Effector memory CD8-positive, alpha-beta T cell (primary cell): ENCODE measurements at regions not wholly inside any gene's neighbourhood (a gene's known extent, or its start where the extent isn't known, plus 50 kb on each side); places are given as distances from the start of the nearest gene placed in this dataset.

Source experiments
- ATAC-seq: fragments of 150-1000 bp; cut with Tn5 transposase; replicated peaks from 2 replicates; pipeline ENCODE4 v1.10.0; 2021; ENCODE audit warnings: mild to moderate bottlenecking, moderate library complexity
- DNase-seq, 3 experiments: peaks; one replicate each; pipeline ENCODE4 v3.0.0; 2021
- H3K27ac Mint-ChIP-seq, 2 donors: one replicate each; pipeline ENCODE4 v1.8.0; 2022; ENCODE audit warnings: mild to moderate bottlenecking in 2 of 2, mixed read lengths in 2 of 2, moderate library complexity in 2 of 2
- H3K27me3 Mint-ChIP-seq, 2 donors: one replicate each; pipeline ENCODE4 v1.8.0; 2022; ENCODE audit warnings: mixed read lengths in 2 of 2
- H3K36me3 Mint-ChIP-seq: one replicate; pipeline ENCODE4 v1.8.0; 2022; ENCODE audit warnings: mild to moderate bottlenecking, moderate library complexity, mixed read lengths; ENCODE audit not compliant: insufficient read depth
- H3K4me1 Mint-ChIP-seq, 2 donors: one replicate each; pipeline ENCODE4 v1.8.0; 2022; ENCODE audit warnings: low read depth in 2 of 2, mixed read lengths in 2 of 2
- H3K4me3 Mint-ChIP-seq, 2 donors: one replicate each; pipeline ENCODE4 v1.8.0; 2022; ENCODE audit warnings: mild to moderate bottlenecking in 2 of 2, mixed read lengths in 2 of 2, moderate library complexity in 2 of 2
- H3K9me3 Mint-ChIP-seq, 2 donors: one replicate each; pipeline ENCODE4 v1.8.0; 2022; ENCODE audit warnings: mixed read lengths in 2 of 2

- Mint-ChIP-seq H3K9me3 (no peaks in the 10 kb centered on the region), H3K4me1 (peaks cover 12 to 24% of the 10 kb centered on the region in 2 donors), H3K27me3 (peaks cover 0 to 5% of the 10 kb centered on the region in 2 donors), H3K36me3 (peaks cover 6% of the 10 kb centered on the region), H3K4me3 (peak overlapping the region in 1 of 2 donors; percentile 81), H3K27ac (no peak overlapping the region)
- ATAC-seq = no peak
- DNase-seq = no peak
Measured at GRCh38 chr6:134632024-134632423, 314.1 kb upstream of the SGK1 start.

- Mint-ChIP-seq H3K27me3 (peaks cover 0 to 5% of the 10 kb centered on the region in 2 donors), H3K36me3 (peaks cover 6% of the 10 kb centered on the region), H3K4me3 (no peak overlapping the region), H3K9me3 (no peaks in the 10 kb centered on the region), H3K4me1 (peaks cover 12 to 24% of the 10 kb centered on the region in 2 donors), H3K27ac (no peak overlapping the region)
- ATAC-seq = no peak
- DNase-seq = no peak
Measured at GRCh38 chr6:134631398-134631924, 313.5 kb upstream of the SGK1 start.

GRCh38 chr6:134630508-134631121, 312.7 kb upstream of the SGK1 start:
- peaks cover 12 to 24% of the 10 kb centered on the region in 2 donors for H3K4me1 Mint-ChIP-seq
- peak overlapping the region in 1 of 2 donors; percentile 20 for H3K4me3 Mint-ChIP-seq
- ATAC-seq (peak; percentile 32), DNase-seq (no peak)
- H3K27ac Mint-ChIP-seq = no peak overlapping the region
- H3K36me3 Mint-ChIP-seq = peaks cover 6% of the 10 kb centered on the region
- peaks cover 0 to 5% of the 10 kb centered on the region in 2 donors for H3K27me3 Mint-ChIP-seq
- H3K9me3 Mint-ChIP-seq = no peaks in the 10 kb centered on the region

DNA sequence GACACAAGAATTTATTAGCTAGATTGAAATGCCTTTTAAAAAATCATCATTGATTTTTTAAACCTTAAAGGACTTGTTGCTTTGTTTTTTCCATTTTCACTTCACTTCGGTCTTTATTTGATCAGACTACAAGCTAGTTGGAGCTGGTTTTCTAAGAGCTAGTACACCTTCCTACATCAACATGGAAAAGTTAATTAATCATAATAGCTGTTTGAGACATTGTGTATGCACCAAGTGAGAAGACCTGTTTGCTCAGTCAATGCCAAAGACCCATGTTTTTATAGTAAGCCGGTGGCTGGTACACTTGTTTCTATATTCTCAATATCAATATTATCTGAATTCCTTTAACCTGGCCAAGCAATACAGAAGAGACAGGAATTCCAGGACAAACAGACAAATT, 310.2 kb upstream of the SGK1 start:
- Mint-ChIP-seq H3K36me3 (peaks cover 4% of the 10 kb centered on the region), H3K9me3 (no peaks in the 10 kb centered on the region)
- ATAC-seq = no peak

GRCh38 chr6:134627707-134628106, 309.8 kb upstream of the SGK1 start:
- Mint-ChIP-seq H3K9me3 (no peaks in the 10 kb centered on the region), H3K36me3 (no peaks in the 10 kb centered on the region), H3K27me3 (peaks cover 5 to 14% of the 10 kb centered on the region in 2 donors), H3K4me3 (no peak overlapping the region), H3K27ac (no peak overlapping the region), H3K4me1 (peaks cover 5 to 16% of the 10 kb centered on the region in 2 donors)
- DNase-seq (no peak), ATAC-seq (no peak)

More for the DNA sequence above, 310.2 kb upstream of the SGK1 start:
- no peak for DNase-seq
- no peak overlapping the region for H3K27ac Mint-ChIP-seq
- peaks cover 5 to 13% of the 10 kb centered on the region in 2 donors for H3K27me3 Mint-ChIP-seq
- peaks cover 10 to 21% of the 10 kb centered on the region in 2 donors for H3K4me1 Mint-ChIP-seq
- H3K4me3 Mint-ChIP-seq = no peak overlapping the region

DNA sequence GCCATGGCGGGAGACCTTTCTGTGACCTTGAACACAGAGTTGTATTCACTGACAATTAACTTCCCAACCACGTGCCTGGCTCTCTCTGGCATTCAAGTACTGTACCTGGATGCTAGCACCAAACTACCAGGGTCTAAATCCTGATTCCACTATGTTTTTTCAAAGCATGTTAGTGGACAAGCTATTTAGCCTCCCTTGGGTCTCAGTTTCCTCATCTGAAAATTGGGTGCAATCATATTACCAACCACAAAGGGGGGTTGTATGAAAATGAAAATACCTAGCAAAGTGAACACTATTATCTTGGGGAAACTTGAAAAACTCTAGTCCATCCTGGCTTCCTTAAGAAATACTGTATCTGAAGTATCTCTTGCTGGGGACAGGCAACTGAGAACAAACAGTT, 308.7 kb upstream of the SGK1 start:
- Mint-ChIP-seq H3K36me3 (no peaks in the 10 kb centered on the region), H3K27me3 (peaks cover 5 to 14% of the 10 kb centered on the region in 2 donors), H3K9me3 (no peaks in the 10 kb centered on the region), H3K4me3 (no peak overlapping the region), H3K27ac (no peak overlapping the region), H3K4me1 (peaks cover 4 to 8% of the 10 kb centered on the region in 2 donors)
- no peak for DNase-seq
- no peak for ATAC-seq

DNA sequence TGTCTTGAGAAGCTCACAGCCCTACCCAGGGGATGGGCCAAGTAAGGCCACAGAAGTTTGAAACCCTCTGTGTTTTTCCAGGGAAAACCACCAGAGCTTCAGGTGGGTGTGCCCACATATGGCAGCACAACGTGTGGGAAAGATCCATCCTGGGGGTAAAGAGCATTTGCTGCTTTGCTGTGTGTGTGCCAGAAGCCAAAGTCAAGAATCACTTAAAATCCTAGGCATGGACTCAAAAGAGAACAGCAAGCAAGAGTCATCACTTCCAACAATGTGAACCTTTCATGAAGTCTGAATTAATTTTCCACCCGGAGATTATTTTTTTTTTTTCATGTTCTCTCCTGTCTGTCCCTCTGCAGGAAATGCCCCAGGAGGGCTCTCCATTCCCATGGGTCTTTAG, 308.2 kb upstream of the SGK1 start:
- Mint-ChIP-seq H3K36me3 (no peaks in the 10 kb centered on the region), H3K4me3 (no peak overlapping the region), H3K4me1 (peaks cover 3 to 4% of the 10 kb centered on the region in 2 donors), H3K27me3 (peaks cover 5 to 14% of the 10 kb centered on the region in 2 donors), H3K27ac (no peak overlapping the region), H3K9me3 (no peaks in the 10 kb centered on the region)
- no peak for ATAC-seq
- DNase-seq = no peak

- H3K27me3 Mint-ChIP-seq = peaks cover 6 to 14% of the 10 kb centered on the region in 2 donors
- no peaks in the 10 kb centered on the region for H3K36me3 Mint-ChIP-seq
- no peak overlapping the region for H3K4me3 Mint-ChIP-seq
- no peaks in the 10 kb centered on the region for H3K4me1 Mint-ChIP-seq
- H3K9me3 Mint-ChIP-seq = no peaks in the 10 kb centered on the region
- no peak for ATAC-seq
- H3K27ac Mint-ChIP-seq = no peak overlapping the region
- DNase-seq = no peak
Measured at GRCh38 chr6:134624781-134625180, 306.9 kb upstream of the SGK1 start.

DNA sequence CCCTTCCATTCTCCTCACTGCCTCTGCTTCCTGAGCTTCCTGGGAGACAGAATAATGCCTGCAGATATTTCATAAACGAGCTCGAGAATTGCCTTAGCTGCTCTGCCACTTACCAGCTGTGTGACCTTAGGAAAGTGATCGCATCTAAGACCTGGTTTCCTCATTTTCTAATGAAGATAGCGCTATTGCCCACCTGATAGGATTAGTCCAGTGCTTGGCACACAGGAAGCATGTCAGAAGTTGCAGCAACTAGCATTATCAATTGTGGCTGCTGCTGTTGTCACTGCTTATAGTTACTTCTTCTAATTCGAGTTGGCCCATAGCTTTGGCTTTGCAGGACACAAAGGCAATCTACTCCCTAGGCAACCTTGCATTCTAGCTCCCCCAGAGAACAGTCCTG, 305.5 kb upstream of the SGK1 start:
- H3K4me1 Mint-ChIP-seq = peaks cover 3 to 4% of the 10 kb centered on the region in 2 donors
- H3K36me3 Mint-ChIP-seq = no peaks in the 10 kb centered on the region
- peaks cover 12 to 27% of the 10 kb centered on the region in 2 donors for H3K27me3 Mint-ChIP-seq
- no peak overlapping the region for H3K4me3 Mint-ChIP-seq
- ATAC-seq = no peak
- no peak for DNase-seq
- no peaks in the 10 kb centered on the region for H3K9me3 Mint-ChIP-seq
- no peak overlapping the region for H3K27ac Mint-ChIP-seq

GRCh38 chr6:134622382-134623173, 304.7 kb upstream of the SGK1 start:
- H3K27me3 Mint-ChIP-seq = peaks cover 18 to 35% of the 10 kb centered on the region in 2 donors
- DNase-seq (no peak), ATAC-seq (no peak)
- no peak overlapping the region for H3K4me3 Mint-ChIP-seq
- H3K27ac Mint-ChIP-seq = no peak overlapping the region
- peaks cover 3 to 4% of the 10 kb centered on the region in 2 donors for H3K4me1 Mint-ChIP-seq
- H3K9me3 Mint-ChIP-seq = no peaks in the 10 kb centered on the region
- H3K36me3 Mint-ChIP-seq = no peaks in the 10 kb centered on the region

GRCh38 chr6:134621858-134622257, 303.9 kb upstream of the SGK1 start:
- Mint-ChIP-seq H3K36me3 (no peaks in the 10 kb centered on the region), H3K27ac (no peak overlapping the region), H3K4me3 (no peak overlapping the region), H3K27me3 (peaks cover 21 to 39% of the 10 kb centered on the region in 2 donors), H3K9me3 (no peaks in the 10 kb centered on the region), H3K4me1 (peaks cover 3 to 4% of the 10 kb centered on the region in 2 donors)
- DNase-seq (no peak), ATAC-seq (no peak)

- H3K4me3 Mint-ChIP-seq = no peak overlapping the region
- no peaks in the 10 kb centered on the region for H3K9me3 Mint-ChIP-seq
- ATAC-seq (no peak), DNase-seq (no peak)
- no peaks in the 10 kb centered on the region for H3K36me3 Mint-ChIP-seq
- H3K27ac Mint-ChIP-seq = peak overlapping the region in 1 of 2 donors; percentile 7
- peaks cover 27 to 41% of the 10 kb centered on the region in 2 donors for H3K27me3 Mint-ChIP-seq
- peaks cover 3 to 4% of the 10 kb centered on the region in 2 donors for H3K4me1 Mint-ChIP-seq
Measured at GRCh38 chr6:134619789-134620188, 301.9 kb upstream of the SGK1 start.

DNA sequence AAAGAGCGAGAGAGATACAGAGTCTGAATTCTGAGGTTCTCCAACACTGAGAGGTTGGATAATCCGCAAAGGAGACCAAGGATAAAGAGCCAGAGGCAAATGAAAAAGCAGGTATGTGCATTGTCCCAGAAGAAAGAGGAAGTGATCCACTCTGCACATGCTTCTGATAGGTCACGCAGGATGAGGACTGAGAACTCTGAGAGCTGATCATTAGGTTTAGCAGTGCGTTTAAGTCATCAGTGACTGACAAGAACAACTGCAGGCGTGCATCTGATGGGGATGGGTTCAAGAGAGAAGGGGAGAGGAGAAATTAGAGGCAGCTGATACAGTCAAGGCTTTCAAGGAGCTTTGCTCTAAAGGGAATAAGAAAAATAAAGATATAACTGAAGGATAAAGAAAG, 301.2 kb upstream of the SGK1 start:
- DNase-seq (no peak), ATAC-seq (no peak)
- Mint-ChIP-seq H3K4me1 (peaks cover 3 to 4% of the 10 kb centered on the region in 2 donors), H3K9me3 (no peaks in the 10 kb centered on the region), H3K36me3 (no peaks in the 10 kb centered on the region), H3K4me3 (no peak overlapping the region), H3K27me3 (peaks cover 31 to 36% of the 10 kb centered on the region in 2 donors), H3K27ac (no peak overlapping the region)
